Activated naive CD8-positive, alpha-beta T cell treated with anti-CD3 and anti-CD28 coated beads, Interleukin-2, amount 50 U/mL, for 24 hours (primary cell): ENCODE measurements at regions not wholly inside any gene's neighbourhood (a gene's known extent, or its start where the extent isn't known, plus 50 kb on each side); places are given as distances from the start of the nearest gene placed in this dataset.
A peak's percentile ranks its signal among the peaks of the same experiment; 100 is the strongest.
"Not testable (repeated sequence)": the region's sequence is repeated elsewhere in the genome, so short reads cannot be mapped to it uniquely, and the experiment has no call there.

Experiments used
- ATAC-seq: fragments of 150-1000 bp; cut with Tn5 transposase; one replicate; pipeline ENCODE4 v1.10.0; 2021
- DNase-seq: peaks from one replicate; pipeline ENCODE4 v3.0.0; 2021
- H3K27ac Mint-ChIP-seq: one replicate; pipeline ENCODE4 v1.8.0; 2021; ENCODE audit warnings: mild to moderate bottlenecking, mixed read lengths
- H3K27me3 Mint-ChIP-seq: one replicate; pipeline ENCODE4 v1.8.0; 2021; ENCODE audit warnings: mixed read lengths
- H3K36me3 Mint-ChIP-seq: one replicate; pipeline ENCODE4 v1.8.0; 2021; ENCODE audit warnings: low read depth, mixed read lengths
- H3K4me1 Mint-ChIP-seq: one replicate; pipeline ENCODE4 v1.8.0; 2021; ENCODE audit warnings: mixed read lengths
- H3K4me3 Mint-ChIP-seq: one replicate; pipeline ENCODE4 v1.8.0; 2021; ENCODE audit warnings: mild to moderate bottlenecking, moderate library complexity, mixed read lengths
- H3K9me3 Mint-ChIP-seq: one replicate; pipeline ENCODE4 v1.8.0; 2021; ENCODE audit warnings: mixed read lengths

GRCh38 chr1:244322791-244323521, 128.8 kb downstream of the ADSS2 start:
- H3K9me3 Mint-ChIP-seq: no peaks in the 10 kb centered on the region
- H3K4me3 Mint-ChIP-seq: peak overlapping the region; percentile 45
- no peaks in the 10 kb centered on the region for H3K36me3 Mint-ChIP-seq
- ATAC-seq (peak; percentile 42), DNase-seq (peak; percentile 27)
- H3K27me3 Mint-ChIP-seq: no peaks in the 10 kb centered on the region
- peaks cover 59% of the 10 kb centered on the region for H3K4me1 Mint-ChIP-seq
- H3K27ac Mint-ChIP-seq: peak overlapping the region; percentile 78

GRCh38 chr1:244324176-244324883, 127.4 kb downstream of the ADSS2 start:
- Mint-ChIP-seq H3K36me3 (peaks cover 4% of the 10 kb centered on the region), H3K9me3 (peaks cover 8% of the 10 kb centered on the region), H3K4me3 (peak overlapping the region; percentile 45), H3K27me3 (no peaks in the 10 kb centered on the region), H3K4me1 (peaks cover 51% of the 10 kb centered on the region), H3K27ac (peak overlapping the region; percentile 54)
- DNase-seq (no peak), ATAC-seq (no peak)

GRCh38 chr1:244325056-244325758, 126.5 kb downstream of the ADSS2 start:
- ATAC-seq (peak; percentile 76), DNase-seq (peak; percentile 16)
- Mint-ChIP-seq H3K4me3 (peak overlapping the region; percentile 45), H3K27ac (peak overlapping the region; percentile 70), H3K4me1 (peaks cover 42% of the 10 kb centered on the region), H3K36me3 (peaks cover 4% of the 10 kb centered on the region), H3K27me3 (no peaks in the 10 kb centered on the region), H3K9me3 (peaks cover 13% of the 10 kb centered on the region)

- H3K9me3 Mint-ChIP-seq: peaks cover 15% of the 10 kb centered on the region
- peaks cover 4% of the 10 kb centered on the region for H3K36me3 Mint-ChIP-seq
- H3K27me3 Mint-ChIP-seq: peaks cover 4% of the 10 kb centered on the region
- H3K27ac Mint-ChIP-seq: no peak overlapping the region
- peaks cover 35% of the 10 kb centered on the region for H3K4me1 Mint-ChIP-seq
- no peak for ATAC-seq
- no peak overlapping the region for H3K4me3 Mint-ChIP-seq
- no peak for DNase-seq
Measured at GRCh38 chr1:244326757-244327156, 125.0 kb downstream of the ADSS2 start.

- H3K4me3 Mint-ChIP-seq: no peak overlapping the region
- no peak overlapping the region for H3K27ac Mint-ChIP-seq
Measured at GRCh38 chr1:244327533-244327932, 124.2 kb downstream of the ADSS2 start.

GRCh38 chr1:244328476-244328875, 123.2 kb downstream of the ADSS2 start:
- no peak for DNase-seq
- Mint-ChIP-seq H3K36me3 (peaks cover 4% of the 10 kb centered on the region), H3K9me3 (peaks cover 15% of the 10 kb centered on the region), H3K27ac (no peak overlapping the region), H3K27me3 (peaks cover 15% of the 10 kb centered on the region), H3K4me1 (peaks cover 20% of the 10 kb centered on the region), H3K4me3 (no peak overlapping the region)
- no peak for ATAC-seq

More at GRCh38 chr1:244327533-244327932, 124.2 kb downstream of the ADSS2 start:
- H3K36me3 Mint-ChIP-seq: peaks cover 4% of the 10 kb centered on the region
- DNase-seq (no peak), ATAC-seq (no peak)
- peaks cover 15% of the 10 kb centered on the region for H3K9me3 Mint-ChIP-seq
- peaks cover 30% of the 10 kb centered on the region for H3K4me1 Mint-ChIP-seq
- H3K27me3 Mint-ChIP-seq: peaks cover 5% of the 10 kb centered on the region

- Mint-ChIP-seq H3K36me3 (peaks cover 4% of the 10 kb centered on the region), H3K27me3 (peaks cover 26% of the 10 kb centered on the region), H3K4me3 (no peak overlapping the region), H3K9me3 (peaks cover 15% of the 10 kb centered on the region), H3K4me1 (peaks cover 14% of the 10 kb centered on the region), H3K27ac (no peak overlapping the region)
- DNase-seq: no peak
- ATAC-seq: no peak
Measured at GRCh38 chr1:244329591-244330317, 122.0 kb downstream of the ADSS2 start.

- peaks cover 10% of the 10 kb centered on the region for H3K4me1 Mint-ChIP-seq
- peaks cover 15% of the 10 kb centered on the region for H3K9me3 Mint-ChIP-seq
- ATAC-seq (no peak), DNase-seq (no peak)
- peaks cover 4% of the 10 kb centered on the region for H3K36me3 Mint-ChIP-seq
- peaks cover 27% of the 10 kb centered on the region for H3K27me3 Mint-ChIP-seq
- H3K4me3 Mint-ChIP-seq: no peak overlapping the region
- H3K27ac Mint-ChIP-seq: no peak overlapping the region
Measured at GRCh38 chr1:244330318-244330625, 121.4 kb downstream of the ADSS2 start.

- peaks cover 27% of the 10 kb centered on the region for H3K27me3 Mint-ChIP-seq
- not testable (repeated sequence) for H3K4me3 Mint-ChIP-seq, H3K4me1 Mint-ChIP-seq, H3K36me3 Mint-ChIP-seq, DNase-seq, ATAC-seq
- H3K9me3 Mint-ChIP-seq: peaks cover 15% of the 10 kb centered on the region
- H3K27ac Mint-ChIP-seq: peak overlapping the region; percentile 15
Measured at GRCh38 chr1:244332761-244333160, 118.9 kb downstream of the ADSS2 start.

GRCh38 chr1:244334315-244334714, 117.4 kb downstream of the ADSS2 start:
- H3K9me3 Mint-ChIP-seq, H3K27ac Mint-ChIP-seq, ATAC-seq, H3K4me3 Mint-ChIP-seq, H3K4me1 Mint-ChIP-seq, DNase-seq, H3K36me3 Mint-ChIP-seq: not testable (repeated sequence)
- H3K27me3 Mint-ChIP-seq: peaks cover 27% of the 10 kb centered on the region

- peaks cover 27% of the 10 kb centered on the region for H3K27me3 Mint-ChIP-seq
- not testable (repeated sequence) for ATAC-seq, H3K36me3 Mint-ChIP-seq, H3K4me3 Mint-ChIP-seq, H3K9me3 Mint-ChIP-seq, H3K4me1 Mint-ChIP-seq, H3K27ac Mint-ChIP-seq, DNase-seq
Measured at GRCh38 chr1:244334842-244335241, 116.9 kb downstream of the ADSS2 start.

GRCh38 chr1:244335456-244335855, 116.3 kb downstream of the ADSS2 start:
- ATAC-seq (no peak), DNase-seq (no peak)
- no peak overlapping the region for H3K4me3 Mint-ChIP-seq
- H3K4me1 Mint-ChIP-seq: peaks cover 2% of the 10 kb centered on the region
- no peak overlapping the region for H3K27ac Mint-ChIP-seq
- peaks cover 27% of the 10 kb centered on the region for H3K27me3 Mint-ChIP-seq
- H3K9me3 Mint-ChIP-seq: no peaks in the 10 kb centered on the region
- no peaks in the 10 kb centered on the region for H3K36me3 Mint-ChIP-seq

- DNase-seq (no peak), ATAC-seq (no peak)
- Mint-ChIP-seq H3K9me3 (no peaks in the 10 kb centered on the region), H3K4me1 (peaks cover 3% of the 10 kb centered on the region), H3K27me3 (peaks cover 23% of the 10 kb centered on the region), H3K4me3 (no peak overlapping the region), H3K36me3 (no peaks in the 10 kb centered on the region), H3K27ac (no peak overlapping the region)
Measured at GRCh38 chr1:244336232-244336899, 115.3 kb downstream of the ADSS2 start.

GRCh38 chr1:244337839-244338238, 113.9 kb downstream of the ADSS2 start:
- H3K4me1 Mint-ChIP-seq: peaks cover 7% of the 10 kb centered on the region
- no peak overlapping the region for H3K4me3 Mint-ChIP-seq
- DNase-seq: no peak
- no peaks in the 10 kb centered on the region for H3K9me3 Mint-ChIP-seq
- no peak for ATAC-seq
- H3K27me3 Mint-ChIP-seq: peaks cover 19% of the 10 kb centered on the region
- H3K27ac Mint-ChIP-seq: no peak overlapping the region
- H3K36me3 Mint-ChIP-seq: no peaks in the 10 kb centered on the region
